ENCODE measurements at regions not wholly inside any gene's neighbourhood (a gene's known extent, or its start where the extent isn't known, plus 50 kb on each side); places are given as distances from the start of the nearest gene placed in this dataset.

GRCh38 chr12:98422359-98422758 lies 93.0 kb upstream of the TMPO start:
- intact Hi-C loops (cut with DNase I), result loop anchor here (5.0 kb wide), 1 partner anchor 65 kb away; no protein-coding TSS in a partner anchor
- DNase-seq (ENCODE audit: low spot score), result peak; percentile 75

GRCh38 chr12:98422812-98423211 lies 92.6 kb upstream of the TMPO start:
- DNase-seq (ENCODE audit: low spot score), result no peak
- intact Hi-C loops (cut with DNase I), result loop anchor here (5.0 kb wide), 1 partner anchor 64 kb away; no protein-coding TSS in a partner anchor

GRCh38 chr12:98423963-98424362 lies 91.4 kb upstream of the TMPO start:
- no peak for DNase-seq (ENCODE audit: low spot score)
- intact Hi-C loops (cut with DNase I), result loop anchor here (2.0 to 5.0 kb wide), 2 partner anchors 63 to 91 kb away; partner anchors contain the start of gene TMPO

- intact Hi-C loops (cut with DNase I), result loop anchor here (2.0 to 5.0 kb wide), 2 partner anchors 62 to 90 kb away; partner anchors contain the start of gene TMPO
- DNase-seq (ENCODE audit: low spot score), result peak; percentile 77
Observed at GRCh38 chr12:98424726-98425401, 90.5 kb upstream of the TMPO start.

- intact Hi-C loops (cut with DNase I), result loop anchor here (2.0 kb wide), 1 partner anchor 89 kb away; the partner anchor contains the start of gene TMPO
- DNase-seq (ENCODE audit: low spot score), result no peak
Observed at GRCh38 chr12:98425859-98426258, 89.5 kb upstream of the TMPO start.

- intact Hi-C loops (cut with DNase I), result no loop called here
- no peak for DNase-seq (ENCODE audit: low spot score)
Observed at GRCh38 chr12:98431089-98431488, 84.3 kb upstream of the TMPO start.

- intact Hi-C loops (cut with DNase I), result no loop called here
- no peak for DNase-seq (ENCODE audit: low spot score)
Observed at GRCh38 chr12:98437166-98437565, 78.2 kb upstream of the TMPO start.

- DNase-seq (ENCODE audit: low spot score), result no peak
- intact Hi-C loops (cut with DNase I), result no loop called here
Observed at GRCh38 chr12:98437806-98438595, 77.4 kb upstream of the TMPO start.

GRCh38 chr12:98438656-98439230 lies 76.6 kb upstream of the TMPO start:
- intact Hi-C loops (cut with DNase I), result no loop called here
- no peak for DNase-seq (ENCODE audit: low spot score)

GRCh38 chr12:98439471-98439951 lies 75.9 kb upstream of the TMPO start:
- intact Hi-C loops (cut with DNase I), result no loop called here
- no peak for DNase-seq (ENCODE audit: low spot score)

GRCh38 chr12:98439981-98440581 lies 75.3 kb upstream of the TMPO start:
- intact Hi-C loops (cut with DNase I), result no loop called here
- DNase-seq (ENCODE audit: low spot score), result peak; percentile 78

- intact Hi-C loops (cut with DNase I), result no loop called here
- DNase-seq (ENCODE audit: low spot score), result no peak
Observed at GRCh38 chr12:98446060-98446459, 69.3 kb upstream of the TMPO start.

GRCh38 chr12:98446682-98447081 lies 68.7 kb upstream of the TMPO start:
- no peak for DNase-seq (ENCODE audit: low spot score)
- intact Hi-C loops (cut with DNase I), result no loop called here

- intact Hi-C loops (cut with DNase I), result no loop called here
- no peak for DNase-seq (ENCODE audit: low spot score)
Observed at GRCh38 chr12:98449584-98449983, 65.8 kb upstream of the TMPO start.

GRCh38 chr12:98453070-98453469 lies 62.3 kb upstream of the TMPO start:
- DNase-seq (ENCODE audit: low spot score), result no peak
- intact Hi-C loops (cut with DNase I), result no loop called here

GRCh38 chr12:98453492-98453891 lies 61.9 kb upstream of the TMPO start:
- intact Hi-C loops (cut with DNase I), result no loop called here
- DNase-seq (ENCODE audit: low spot score), result no peak

GRCh38 chr12:98456041-98456440 lies 59.3 kb upstream of the TMPO start:
- no peak for DNase-seq (ENCODE audit: low spot score)
- intact Hi-C loops (cut with DNase I), result no loop called here

GRCh38 chr12:98456576-98457573 lies 58.5 kb upstream of the TMPO start:
- intact Hi-C loops (cut with DNase I), result no loop called here
- peak; percentile 77 for DNase-seq (ENCODE audit: low spot score)

GRCh38 chr12:98464190-98464589 lies 51.2 kb upstream of the TMPO start:
- intact Hi-C loops (cut with DNase I), result no loop called here
- DNase-seq (ENCODE audit: low spot score), result no peak
